Peyer's patch (tissue), 4 donors: ENCODE measurements at regions not wholly inside any gene's neighbourhood (a gene's known extent, or its start where the extent isn't known, plus 50 kb on each side); places are given as distances from the start of the nearest gene placed in this dataset.

Experiments used
- POLR2A ChIP-seq, 2 donors: fragments of 450-650 bp; IDR thresholded peaks; one replicate each; pipeline ENCODE4 v1.5.1; 2017; ENCODE audit warnings: antibody characterized with exemption in 2 of 2, mild to moderate bottlenecking in 2 of 2, moderate library complexity in 2 of 2
- TF ChIP-seq, protein P1 (sequence below), 6 experiments: fragments of 450-650 bp in 4 of 6; fragments of 200-600 bp in 2 of 6; sonication (generic) in 1 of 6; IDR thresholded peaks; one replicate each; pipeline ENCODE4 v1.5.1; 2017 to 2019; ENCODE audit warnings: antibody characterized with exemption in 6 of 6, mild to moderate bottlenecking in 3 of 6, moderate library complexity in 1 of 6

DNA sequence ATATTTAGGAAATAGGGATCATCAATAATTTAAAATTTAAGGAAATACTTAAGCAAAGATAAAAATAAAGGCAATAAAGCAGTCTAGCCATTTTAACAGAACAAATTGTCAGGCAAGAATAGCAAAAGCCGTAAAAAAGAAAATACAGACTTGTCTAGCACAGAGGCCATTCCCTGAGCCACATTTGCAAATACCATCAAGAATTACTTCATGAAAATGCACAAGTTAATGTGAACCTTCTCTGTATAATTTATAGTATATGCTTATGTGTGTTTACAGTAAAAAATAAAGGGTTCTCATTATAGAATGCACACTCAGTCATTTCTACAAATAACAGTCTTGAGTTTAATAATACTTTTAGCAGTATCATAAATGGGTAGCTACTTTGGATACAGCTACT lies 505.9 kb upstream of the CPEB2 start:
- TF ChIP-seq, protein P1, sequence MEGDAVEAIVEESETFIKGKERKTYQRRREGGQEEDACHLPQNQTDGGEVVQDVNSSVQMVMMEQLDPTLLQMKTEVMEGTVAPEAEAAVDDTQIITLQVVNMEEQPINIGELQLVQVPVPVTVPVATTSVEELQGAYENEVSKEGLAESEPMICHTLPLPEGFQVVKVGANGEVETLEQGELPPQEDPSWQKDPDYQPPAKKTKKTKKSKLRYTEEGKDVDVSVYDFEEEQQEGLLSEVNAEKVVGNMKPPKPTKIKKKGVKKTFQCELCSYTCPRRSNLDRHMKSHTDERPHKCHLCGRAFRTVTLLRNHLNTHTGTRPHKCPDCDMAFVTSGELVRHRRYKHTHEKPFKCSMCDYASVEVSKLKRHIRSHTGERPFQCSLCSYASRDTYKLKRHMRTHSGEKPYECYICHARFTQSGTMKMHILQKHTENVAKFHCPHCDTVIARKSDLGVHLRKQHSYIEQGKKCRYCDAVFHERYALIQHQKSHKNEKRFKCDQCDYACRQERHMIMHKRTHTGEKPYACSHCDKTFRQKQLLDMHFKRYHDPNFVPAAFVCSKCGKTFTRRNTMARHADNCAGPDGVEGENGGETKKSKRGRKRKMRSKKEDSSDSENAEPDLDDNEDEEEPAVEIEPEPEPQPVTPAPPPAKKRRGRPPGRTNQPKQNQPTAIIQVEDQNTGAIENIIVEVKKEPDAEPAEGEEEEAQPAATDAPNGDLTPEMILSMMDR (IDR thresholded peaks at IDR 0.05), result no peak
- TF ChIP-seq POLR2A (IDR thresholded peaks at IDR 0.05), result no peak
